ENCODE measurements at regions not wholly inside any gene's neighbourhood (a gene's known extent, or its start where the extent isn't known, plus 50 kb on each side); places are given as distances from the start of the nearest gene placed in this dataset.

- ChIA-PET CTCF (no interaction called here), POLR2A (no interaction called here)
- TF ChIP-seq CTCF (IDR thresholded peaks at IDR 0.05; ENCODE audit: extremely low read depth in 1 of 2, insufficient read depth in 1 of 2, low read depth in 1 of 2, low read length in 2 of 2), result no peak
- no peak for TF ChIP-seq POLR2A (IDR thresholded peaks at IDR 0.05; ENCODE audit: low read depth, low read length)
- TF ChIP-seq POLR2AphosphoS5 (IDR thresholded peaks at IDR 0.05; ENCODE audit: insufficient read depth, low read depth, low read length), result no peak
- TF ChIP-seq MAX (IDR thresholded peaks at IDR 0.05; ENCODE audit: insufficient read depth, insufficient read length), result no peak
- TF ChIP-seq JUN (IDR thresholded peaks at IDR 0.05; ENCODE audit: borderline replicate concordance, insufficient read depth, insufficient read length, low read depth), result no peak
- no peak for TF ChIP-seq MYC (IDR thresholded peaks at IDR 0.05; ENCODE audit: low read depth, low read length)
- no peak for TF ChIP-seq EZH2 (IDR thresholded peaks at IDR 0.05; ENCODE audit: borderline replicate concordance, low read depth, low read length, severe bottlenecking)
- no peak for TF ChIP-seq GATA2 (IDR thresholded peaks at IDR 0.05; ENCODE audit: insufficient read depth, insufficient read length, low read depth, low read length)
- TF ChIP-seq FOS (IDR thresholded peaks at IDR 0.05; ENCODE audit: borderline replicate concordance, insufficient read depth, low read length), result no peak
- no peaks in the 10 kb centered on the region for H3K4me1 ChIP-seq (ENCODE audit: control insufficient read depth, extremely low read depth, insufficient read depth, low read length)
- no peaks in the 10 kb centered on the region for H3K27me3 ChIP-seq (ENCODE audit: control insufficient read depth in 2 of 2, insufficient read depth in 2 of 2, low read length in 2 of 2)
- no peak overlapping the region for H3K4me3 ChIP-seq (replicated peaks in 1 of 3; ENCODE audit: insufficient read depth in 1 of 3, low read depth in 1 of 3, low read length in 3 of 3)
- H3K79me2 ChIP-seq (ENCODE audit: control insufficient read depth, insufficient read depth, low read length), result no peaks in the 10 kb centered on the region
- H3K9ac ChIP-seq (replicated peaks; ENCODE audit: extremely low read depth, insufficient read depth, low read length), result no peak overlapping the region
- H3K27ac ChIP-seq (ENCODE audit: insufficient read depth, low read depth, low read length), result no peak overlapping the region
- no peak for DNase-seq (ENCODE audit: low read depth, low spot score)
- no peak overlapping the region for H2AFZ ChIP-seq (ENCODE audit: low read depth, low read length)
- no peaks in the 10 kb centered on the region for H4K20me1 ChIP-seq (replicated peaks; ENCODE audit: control insufficient read depth, extremely low read depth, insufficient read depth, low read length)
- peaks cover 1% of the 10 kb centered on the region for H3K9me3 ChIP-seq (replicated peaks; ENCODE audit: control insufficient read depth, insufficient read depth, low read length)
- dilution Hi-C loops (cut with MboI; ENCODE audit: extremely low pct_ligation_motif_present, low sequenced_read_pairs), result no loop called here
- no peaks in the 10 kb centered on the region for H3K9me1 ChIP-seq (replicated peaks; ENCODE audit: control insufficient read depth, extremely low read depth, insufficient read depth, low read length)
- FAIRE-seq, result no peak
- no TSS peak for BruUV-seq (replicated peaks)
- intact Hi-C loops (cut with micrococcal nuclease), result no loop called here
- no peaks in the 10 kb centered on the region for H3K36me3 ChIP-seq (ENCODE audit: control insufficient read depth in 2 of 2, extremely low read depth in 1 of 2, insufficient read depth in 2 of 2, low read length in 2 of 2)
- H3K4me2 ChIP-seq (ENCODE audit: insufficient read depth, low read length), result no peak overlapping the region
Measured at GRCh38 chr2:192465141-192465540, 270.4 kb upstream of the TMEFF2 start.

Data from endothelial cell of umbilical vein (primary cell).